ENCODE measurements at regions not wholly inside any gene's neighbourhood (a gene's known extent, or its start where the extent isn't known, plus 50 kb on each side); places are given as distances from the start of the nearest gene placed in this dataset.

GRCh38 chr6:170135821-170136471 is 154.9 kb downstream of the DLL1 start:
- TF ChIP-seq CTCF (IDR thresholded peaks at IDR 0.05) (no peak), POLR2A (IDR thresholded peaks at IDR 0.05) (no peak)
